Nephron (organoid): ENCODE measurements at regions not wholly inside any gene's neighbourhood (a gene's known extent, or its start where the extent isn't known, plus 50 kb on each side); places are given as distances from the start of the nearest gene placed in this dataset.

Experiments
- H3K27ac Mint-ChIP-seq, 3 experiments: 2 replicates each; pipeline ENCODE4 v1.8.0; 2020; ENCODE audit warnings: mixed read lengths in 3 of 3, mild to moderate bottlenecking in 2 of 3, moderate library complexity in 1 of 3
- H3K27me3 Mint-ChIP-seq: 2 replicates; pipeline ENCODE4 v1.8.0; 2021; ENCODE audit warnings: low read depth, mild to moderate bottlenecking, moderate library complexity, mixed read lengths
- H3K36me3 Mint-ChIP-seq: 2 replicates; pipeline ENCODE4 v1.8.0; 2020; ENCODE audit warnings: low read depth, mixed read lengths
- H3K4me1 Mint-ChIP-seq: 2 replicates; pipeline ENCODE4 v1.8.0; 2020; ENCODE audit warnings: mixed read lengths
- H3K4me3 Mint-ChIP-seq, 3 experiments: 2 replicates each; pipeline ENCODE4 v1.8.0; 2020; ENCODE audit warnings: mild to moderate bottlenecking in 3 of 3, mixed read lengths in 3 of 3, moderate library complexity in 2 of 3
- H3K9me3 Mint-ChIP-seq: 2 replicates; pipeline ENCODE4 v1.8.0; 2020; ENCODE audit warnings: mixed read lengths
- CTCF ChIP-seq, 3 experiments: fragments of 200-600 bp; sonication (generic); IDR thresholded peaks; one replicate each; pipeline ENCODE4 v1.5.0; 2021; ENCODE audit warnings: antibody characterized with exemption in 3 of 3; ENCODE audit not compliant: unreplicated experiment in 3 of 3

GRCh38 chr13:63344711-63345110 lies 1929.1 kb upstream of the PCDH20 start:
- TF ChIP-seq CTCF (IDR thresholded peaks at IDR 0.05; ENCODE audit: unreplicated experiment in 3 of 3), result no peak
- Mint-ChIP-seq H3K27ac (no peak overlapping the region), H3K9me3 (no peaks in the 10 kb centered on the region), H3K36me3 (no peaks in the 10 kb centered on the region), H3K27me3 (no peaks in the 10 kb centered on the region), H3K4me1 (no peaks in the 10 kb centered on the region), H3K4me3 (no peak overlapping the region)

- TF ChIP-seq CTCF (IDR thresholded peaks at IDR 0.05; ENCODE audit: unreplicated experiment in 3 of 3), result no peak
- peaks cover 8% of the 10 kb centered on the region for H3K9me3 Mint-ChIP-seq
- H3K4me3 Mint-ChIP-seq, result no peak overlapping the region
- no peaks in the 10 kb centered on the region for H3K36me3 Mint-ChIP-seq
- H3K27me3 Mint-ChIP-seq, result no peaks in the 10 kb centered on the region
- H3K4me1 Mint-ChIP-seq, result no peaks in the 10 kb centered on the region
- no peak overlapping the region for H3K27ac Mint-ChIP-seq
Measured at GRCh38 chr13:63337921-63338320, 1922.3 kb upstream of the PCDH20 start.

- Mint-ChIP-seq H3K36me3 (no peaks in the 10 kb centered on the region), H3K27ac (no peak overlapping the region), H3K4me3 (no peak overlapping the region), H3K27me3 (no peaks in the 10 kb centered on the region), H3K9me3 (peaks cover 8% of the 10 kb centered on the region), H3K4me1 (no peaks in the 10 kb centered on the region)
- TF ChIP-seq CTCF (IDR thresholded peaks at IDR 0.05; ENCODE audit: unreplicated experiment in 3 of 3), result no peak
Measured at GRCh38 chr13:63337041-63337440, 1921.4 kb upstream of the PCDH20 start.

- no peaks in the 10 kb centered on the region for H3K4me1 Mint-ChIP-seq
- no peak for TF ChIP-seq CTCF (IDR thresholded peaks at IDR 0.05; ENCODE audit: unreplicated experiment in 3 of 3)
- H3K4me3 Mint-ChIP-seq, result no peak overlapping the region
- H3K36me3 Mint-ChIP-seq, result no peaks in the 10 kb centered on the region
- H3K27ac Mint-ChIP-seq, result no peak overlapping the region
- peaks cover 8% of the 10 kb centered on the region for H3K9me3 Mint-ChIP-seq
- no peaks in the 10 kb centered on the region for H3K27me3 Mint-ChIP-seq
Measured at GRCh38 chr13:63336549-63336948, 1920.9 kb upstream of the PCDH20 start.

- TF ChIP-seq CTCF (IDR thresholded peaks at IDR 0.05; ENCODE audit: unreplicated experiment in 3 of 3), result no peak
- no peaks in the 10 kb centered on the region for H3K4me1 Mint-ChIP-seq
- no peak overlapping the region for H3K27ac Mint-ChIP-seq
- no peak overlapping the region for H3K4me3 Mint-ChIP-seq
- no peaks in the 10 kb centered on the region for H3K36me3 Mint-ChIP-seq
- no peaks in the 10 kb centered on the region for H3K9me3 Mint-ChIP-seq
- H3K27me3 Mint-ChIP-seq, result no peaks in the 10 kb centered on the region
Measured at GRCh38 chr13:63327584-63327983, 1911.9 kb upstream of the PCDH20 start.

GRCh38 chr13:63323441-63323840 lies 1907.8 kb upstream of the PCDH20 start:
- H3K27me3 Mint-ChIP-seq, result no peaks in the 10 kb centered on the region
- no peak overlapping the region for H3K4me3 Mint-ChIP-seq
- H3K4me1 Mint-ChIP-seq, result no peaks in the 10 kb centered on the region
- no peak overlapping the region for H3K27ac Mint-ChIP-seq
- H3K9me3 Mint-ChIP-seq, result no peaks in the 10 kb centered on the region
- no peaks in the 10 kb centered on the region for H3K36me3 Mint-ChIP-seq
- TF ChIP-seq CTCF (IDR thresholded peaks at IDR 0.05; ENCODE audit: unreplicated experiment in 3 of 3), result no peak
